H1 (cell line): ENCODE measurements at regions not wholly inside any gene's neighbourhood (a gene's known extent, or its start where the extent isn't known, plus 50 kb on each side); places are given as distances from the start of the nearest gene placed in this dataset.

Experiments used
- CHD7 ChIP-seq: fragments of 300-600 bp; sonication (generic); IDR thresholded peaks from 2 replicates; pipeline ENCODE4 v1.7.1; 2012; ENCODE audit warnings: low read length, moderate library complexity, mild to moderate bottlenecking, inconsistent platforms; ENCODE audit not compliant: insufficient replicate concordance
- MAFK ChIP-seq: IDR thresholded peaks from 2 replicates; pipeline ENCODE4 v1.6.1; 2012; ENCODE audit warnings: low read depth, mild to moderate bottlenecking, improper control_type of control experiment, low read length

GRCh38 chr2:19742872-19743271 lies 158.9 kb downstream of the TTC32 start (continued):
- no peak for TF ChIP-seq CHD7
- no peak for TF ChIP-seq MAFK
